ENCODE measurements at regions not wholly inside any gene's neighbourhood (a gene's known extent, or its start where the extent isn't known, plus 50 kb on each side); places are given as distances from the start of the nearest gene placed in this dataset.

DNA sequence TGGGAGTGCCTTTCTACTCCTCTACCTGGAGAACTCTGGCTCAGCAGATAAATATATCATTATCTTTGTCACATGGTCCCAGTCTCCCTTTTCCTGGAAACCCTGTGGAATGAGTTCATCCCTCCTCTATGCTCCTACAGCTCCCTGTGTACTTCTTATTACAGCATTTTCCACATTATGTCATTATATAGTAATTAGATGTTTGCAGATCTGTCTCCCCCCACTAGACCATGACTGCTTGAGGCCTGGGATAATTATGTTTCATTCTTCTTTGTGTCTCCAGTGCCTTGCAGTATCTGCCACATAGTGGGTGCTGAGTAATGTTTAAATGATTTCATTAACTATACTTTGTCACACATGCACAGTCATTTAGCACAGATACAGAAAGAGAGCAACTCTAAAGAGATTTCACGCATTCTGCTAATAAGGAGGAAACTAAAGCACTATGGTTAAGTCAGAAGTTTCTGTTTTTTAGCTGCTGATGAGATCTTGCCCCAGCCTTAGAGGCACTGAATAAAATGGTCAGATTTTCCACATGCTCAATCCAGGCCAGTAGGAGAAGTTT is 66.1 kb upstream of the DIAPH3 start:
- TF ChIP-seq, protein P1, sequence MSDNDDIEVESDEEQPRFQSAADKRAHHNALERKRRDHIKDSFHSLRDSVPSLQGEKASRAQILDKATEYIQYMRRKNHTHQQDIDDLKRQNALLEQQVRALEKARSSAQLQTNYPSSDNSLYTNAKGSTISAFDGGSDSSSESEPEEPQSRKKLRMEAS (IDR thresholded peaks at IDR 0.05): no peak
- TF ChIP-seq NFIC (IDR thresholded peaks at IDR 0.05) (no peak), EP300 (IDR thresholded peaks at IDR 0.05; ENCODE audit: borderline replicate concordance) (no peak), EGR1 (IDR thresholded peaks at IDR 0.05) (no peak), CEBPB (IDR thresholded peaks at IDR 0.05) (no peak), CREB1 (IDR thresholded peaks at IDR 0.05; ENCODE audit: low read depth) (no peak), FOXM1 (IDR thresholded peaks at IDR 0.05; ENCODE audit: borderline replicate concordance, low read depth) (no peak), REST (IDR thresholded peaks at IDR 0.05; ENCODE audit: low read depth) (no peak), TEAD4 (IDR thresholded peaks at IDR 0.05) (no peak), YY1 (IDR thresholded peaks at IDR 0.05; ENCODE audit: low read depth) (no peak), ZBTB7A (IDR thresholded peaks at IDR 0.05; ENCODE audit: low read depth) (no peak)
- TF ChIP-seq, protein P2, sequence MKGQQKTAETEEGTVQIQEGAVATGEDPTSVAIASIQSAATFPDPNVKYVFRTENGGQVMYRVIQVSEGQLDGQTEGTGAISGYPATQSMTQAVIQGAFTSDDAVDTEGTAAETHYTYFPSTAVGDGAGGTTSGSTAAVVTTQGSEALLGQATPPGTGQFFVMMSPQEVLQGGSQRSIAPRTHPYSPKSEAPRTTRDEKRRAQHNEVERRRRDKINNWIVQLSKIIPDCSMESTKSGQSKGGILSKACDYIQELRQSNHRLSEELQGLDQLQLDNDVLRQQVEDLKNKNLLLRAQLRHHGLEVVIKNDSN (IDR thresholded peaks at IDR 0.05): no peak

Measured in Ishikawa (cell line).